Tibial nerve (tissue), 4 donors: ENCODE measurements at regions not wholly inside any gene's neighbourhood (a gene's known extent, or its start where the extent isn't known, plus 50 kb on each side); places are given as distances from the start of the nearest gene placed in this dataset.
A peak's percentile ranks its signal among the peaks of the same experiment; 100 is the strongest.

Experiments used
- DNase-seq, 2 donors: peaks; one replicate each; pipeline ENCODE4 v3.0.0-alpha.2; 2019; ENCODE audit warnings: low spot score in 2 of 2
- H3K27ac ChIP-seq, 4 donors: fragments of 200-600 bp; sonication (generic) in 3 of 4; one replicate each; pipeline ENCODE4 v1.5.1; 2017 to 2019; ENCODE audit warnings: mild to moderate bottlenecking in 1 of 4
- H3K27me3 ChIP-seq, 2 donors: fragments of 200-600 bp; sonication (generic) in 1 of 2; one replicate each; pipeline versions ENCODE4 v1.5.1 to v1.6.0; 2017 to 2019
- H3K36me3 ChIP-seq, 3 donors: fragments of 200-600 bp; sonication (generic); one replicate each; pipeline ENCODE4 v1.5.1; 2018 to 2019
- H3K4me1 ChIP-seq, 4 donors: fragments of 200-600 bp; sonication (generic) in 3 of 4; one replicate each; pipeline ENCODE4 v1.5.1; 2017 to 2019
- H3K4me3 ChIP-seq, 4 donors: fragments of 200-600 bp; sonication (generic) in 3 of 4; one replicate each; pipeline ENCODE4 v1.5.1; 2017 to 2019; ENCODE audit warnings: mild to moderate bottlenecking in 1 of 4, moderate library complexity in 1 of 4
- H3K9me3 ChIP-seq, 4 donors: fragments of 200-600 bp; sonication (generic) in 3 of 4; one replicate each; pipeline ENCODE4 v1.5.1; 2017 to 2019
- EP300 ChIP-seq, 2 donors: sonication (generic); formaldehyde crosslinking; IDR thresholded peaks; one replicate each; pipeline ENCODE4 v1.6.1; 2017; ENCODE audit warnings: antibody characterized with exemption in 2 of 2, mild to moderate bottlenecking in 1 of 2
- POLR2A ChIP-seq, 2 donors: fragments of 450-650 bp; IDR thresholded peaks; one replicate each; pipeline ENCODE4 v1.6.1; 2017; ENCODE audit warnings: antibody characterized with exemption in 2 of 2, mild to moderate bottlenecking in 2 of 2, moderate library complexity in 2 of 2
- WGBS, 2 donors: methylation state at CpG; one replicate each; pipeline ENCODE4 v1.1.5; 2018; 5-methylcytosine and 5-hydroxymethylcytosine counted together
- TF ChIP-seq, protein P1 (sequence below), 5 experiments: fragments of 200-600 bp in 3 of 5; fragments of 450-650 bp in 2 of 5; sonication (generic) in 3 of 5; IDR thresholded peaks; one replicate each; pipeline ENCODE4 v1.5.1; 2016 to 2019; ENCODE audit warnings: antibody characterized with exemption in 5 of 5, mild to moderate bottlenecking in 3 of 5, moderate library complexity in 2 of 5

DNA sequence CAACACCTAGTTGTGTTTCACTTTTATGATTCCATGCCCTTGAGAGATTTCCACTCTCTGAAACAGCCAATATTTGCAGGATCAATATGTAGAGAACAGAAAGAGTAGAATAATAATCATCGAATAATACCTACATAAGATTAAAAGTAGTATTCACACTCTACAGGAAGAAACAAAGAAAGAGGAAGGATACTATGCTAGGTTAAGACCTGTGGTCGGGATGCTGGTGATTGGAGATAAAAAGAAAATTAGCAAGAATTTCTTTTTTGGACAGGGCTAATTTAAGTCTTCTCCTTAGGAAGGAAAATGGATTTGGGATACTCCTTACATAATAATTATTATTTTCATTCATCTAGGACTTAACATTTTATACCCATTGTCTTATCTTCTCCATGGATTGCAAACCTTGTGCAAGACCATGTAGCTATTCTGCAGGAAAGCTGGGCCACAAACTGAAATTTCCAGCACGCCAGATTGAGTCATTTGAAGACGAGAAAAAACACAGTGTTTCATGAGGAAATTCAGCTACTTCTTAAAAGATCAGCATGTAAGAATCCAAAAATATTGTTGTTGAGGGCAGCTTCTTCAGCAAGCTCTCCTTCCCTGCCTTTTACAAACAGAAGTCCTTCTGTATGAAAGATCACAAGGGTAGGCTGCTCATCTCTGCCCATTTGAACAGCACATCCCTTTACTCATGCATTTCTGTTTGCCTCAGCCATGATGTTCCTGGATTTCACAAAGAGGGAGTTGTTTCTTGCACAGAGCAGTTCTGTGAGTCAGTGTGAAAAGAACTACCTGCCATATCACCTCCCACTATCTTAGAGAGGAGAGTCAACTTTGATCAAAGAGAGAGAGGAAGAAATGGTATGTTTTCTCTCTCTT is 90.7 kb downstream of the FAM76B start:
- H3K4me3 ChIP-seq = no peak overlapping the region
- H3K36me3 ChIP-seq = no peaks in the 10 kb centered on the region
- no peaks in the 10 kb centered on the region for H3K27me3 ChIP-seq
- peaks cover 0 to 55% (median 34%) of the 10 kb centered on the region in 4 donors for H3K4me1 ChIP-seq
- peak overlapping the region in 3 of 4 donors; percentile 50 to 86 (median 68) for H3K27ac ChIP-seq
- WGBS, 2 donors = 52 to 54% methylated on average over 4 of the region's 4 CpGs
- TF ChIP-seq EP300 (IDR thresholded peaks at IDR 0.05) = peak in 1 of 2 donors; percentile 7
- no peak for TF ChIP-seq POLR2A (IDR thresholded peaks at IDR 0.05)
- TF ChIP-seq, protein P1, sequence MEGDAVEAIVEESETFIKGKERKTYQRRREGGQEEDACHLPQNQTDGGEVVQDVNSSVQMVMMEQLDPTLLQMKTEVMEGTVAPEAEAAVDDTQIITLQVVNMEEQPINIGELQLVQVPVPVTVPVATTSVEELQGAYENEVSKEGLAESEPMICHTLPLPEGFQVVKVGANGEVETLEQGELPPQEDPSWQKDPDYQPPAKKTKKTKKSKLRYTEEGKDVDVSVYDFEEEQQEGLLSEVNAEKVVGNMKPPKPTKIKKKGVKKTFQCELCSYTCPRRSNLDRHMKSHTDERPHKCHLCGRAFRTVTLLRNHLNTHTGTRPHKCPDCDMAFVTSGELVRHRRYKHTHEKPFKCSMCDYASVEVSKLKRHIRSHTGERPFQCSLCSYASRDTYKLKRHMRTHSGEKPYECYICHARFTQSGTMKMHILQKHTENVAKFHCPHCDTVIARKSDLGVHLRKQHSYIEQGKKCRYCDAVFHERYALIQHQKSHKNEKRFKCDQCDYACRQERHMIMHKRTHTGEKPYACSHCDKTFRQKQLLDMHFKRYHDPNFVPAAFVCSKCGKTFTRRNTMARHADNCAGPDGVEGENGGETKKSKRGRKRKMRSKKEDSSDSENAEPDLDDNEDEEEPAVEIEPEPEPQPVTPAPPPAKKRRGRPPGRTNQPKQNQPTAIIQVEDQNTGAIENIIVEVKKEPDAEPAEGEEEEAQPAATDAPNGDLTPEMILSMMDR (IDR thresholded peaks at IDR 0.05) = no peak
- DNase-seq = no peak
- peaks cover 0 to 4% (median 0%) of the 10 kb centered on the region in 4 donors for H3K9me3 ChIP-seq

DNA sequence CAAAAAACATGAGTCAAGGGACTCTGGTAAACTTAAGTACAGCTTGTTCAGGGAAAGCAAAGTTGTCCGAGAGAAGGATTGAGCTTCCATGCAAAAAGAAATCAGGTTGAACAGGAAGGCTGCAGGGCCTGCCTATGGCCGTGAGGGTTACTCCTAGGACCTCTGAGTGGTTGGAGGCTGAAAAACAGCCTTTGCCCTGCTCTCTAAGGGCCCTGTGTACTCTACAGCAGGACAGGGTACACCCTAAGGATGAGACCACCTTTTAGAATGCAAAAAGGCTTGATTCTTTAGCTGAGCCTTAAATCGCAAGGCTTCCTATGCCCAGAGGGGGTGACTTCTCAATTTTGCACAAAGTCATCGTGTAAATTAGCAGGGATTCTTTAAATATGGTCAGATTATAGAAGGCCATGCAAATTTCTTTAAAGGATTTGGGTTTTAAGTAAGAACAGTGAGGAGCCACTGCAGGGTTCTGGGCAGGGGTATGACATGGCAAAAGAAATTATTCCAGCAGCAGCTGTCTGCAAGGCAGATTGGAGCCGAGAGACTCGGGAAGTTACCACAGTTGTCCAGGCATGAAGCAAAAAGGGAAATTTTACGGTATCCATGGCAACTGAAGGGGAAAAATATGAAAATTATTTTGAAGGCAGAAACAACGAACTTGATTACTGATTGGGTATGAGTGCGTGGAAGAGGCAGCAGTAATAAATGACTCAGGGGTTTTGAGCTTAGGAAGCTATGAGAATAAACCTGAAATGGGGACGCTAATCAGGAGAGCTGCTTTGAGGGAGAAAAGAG is 91.8 kb downstream of the FAM76B start:
- Histone ChIP-seq H3K36me3 (no peaks in the 10 kb centered on the region), H3K27ac (peak overlapping the region in 3 of 4 donors; percentile 43 to 86 (median 68)), H3K9me3 (peaks cover 0 to 4% (median 0%) of the 10 kb centered on the region in 4 donors), H3K4me1 (peaks cover 0 to 45% (median 26%) of the 10 kb centered on the region in 4 donors), H3K4me3 (no peak overlapping the region), H3K27me3 (no peaks in the 10 kb centered on the region)
- TF ChIP-seq POLR2A (IDR thresholded peaks at IDR 0.05) (no peak), EP300 (IDR thresholded peaks at IDR 0.05) (no peak)
- no peak for DNase-seq
- 46 to 47% methylated on average over 10 of the region's 10 CpGs for WGBS, 2 donors

DNA sequence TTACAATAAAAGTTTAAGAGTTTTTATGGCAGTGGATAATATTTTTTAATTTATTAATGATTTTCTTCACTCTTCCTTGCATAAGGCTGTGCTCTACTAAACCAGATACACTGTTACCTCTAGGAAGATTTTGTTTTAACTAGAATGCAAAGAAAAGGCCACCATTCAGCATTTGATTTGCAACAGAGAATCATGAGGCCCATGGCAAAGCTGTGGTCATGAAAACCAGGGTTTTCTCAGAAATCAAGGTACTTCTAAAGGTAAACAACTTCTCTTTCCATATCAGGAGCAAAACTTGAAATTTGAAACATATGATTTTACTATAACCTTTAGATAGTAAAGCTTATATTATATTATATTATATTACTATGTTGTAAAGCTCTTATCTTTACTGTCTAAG is 94.4 kb downstream of the FAM76B start:
- DNase-seq = no peak

DNA sequence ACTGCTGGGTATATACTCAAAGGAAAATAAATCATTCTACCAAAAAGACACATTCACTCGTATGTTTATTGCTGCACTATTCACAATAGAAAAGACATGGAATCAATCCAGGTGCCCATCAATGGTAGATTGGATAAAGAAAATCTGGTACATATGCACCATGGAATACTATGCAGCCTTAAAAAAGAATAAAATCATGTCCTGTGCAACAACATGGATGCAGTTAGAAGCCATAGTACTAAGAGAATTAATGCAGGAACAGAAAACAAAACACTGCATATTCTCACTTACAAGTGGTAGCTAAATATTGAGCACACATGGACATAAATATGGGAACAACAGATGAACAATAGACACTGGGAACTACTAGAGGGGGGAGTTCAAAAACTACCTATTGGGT is 96.3 kb downstream of the FAM76B start:
- TF ChIP-seq, protein P1 (IDR thresholded peaks at IDR 0.05) = no peak
- TF ChIP-seq EP300 (IDR thresholded peaks at IDR 0.05) = no peak
- no peak for TF ChIP-seq POLR2A (IDR thresholded peaks at IDR 0.05)
- Histone ChIP-seq H3K36me3 (no peaks in the 10 kb centered on the region), H3K27ac (no peak overlapping the region), H3K27me3 (no peaks in the 10 kb centered on the region), H3K9me3 (peaks cover 0 to 4% (median 0%) of the 10 kb centered on the region in 4 donors), H3K4me3 (no peak overlapping the region), H3K4me1 (peaks cover 0 to 14% (median 6%) of the 10 kb centered on the region in 4 donors)
- 0% methylated on average over 1 of the region's 1 CpG for WGBS, 2 donors
- no peak for DNase-seq

More for the DNA sequence above, 94.4 kb downstream of the FAM76B start:
- TF ChIP-seq POLR2A (IDR thresholded peaks at IDR 0.05) (no peak), EP300 (IDR thresholded peaks at IDR 0.05) (no peak)
- TF ChIP-seq, protein P1 (IDR thresholded peaks at IDR 0.05) = no peak
- Histone ChIP-seq H3K27ac (no peak overlapping the region), H3K9me3 (peaks cover 0 to 4% (median 0%) of the 10 kb centered on the region in 4 donors), H3K36me3 (no peaks in the 10 kb centered on the region), H3K27me3 (no peaks in the 10 kb centered on the region), H3K4me1 (peaks cover 0 to 32% (median 19%) of the 10 kb centered on the region in 4 donors), H3K4me3 (no peak overlapping the region)

DNA sequence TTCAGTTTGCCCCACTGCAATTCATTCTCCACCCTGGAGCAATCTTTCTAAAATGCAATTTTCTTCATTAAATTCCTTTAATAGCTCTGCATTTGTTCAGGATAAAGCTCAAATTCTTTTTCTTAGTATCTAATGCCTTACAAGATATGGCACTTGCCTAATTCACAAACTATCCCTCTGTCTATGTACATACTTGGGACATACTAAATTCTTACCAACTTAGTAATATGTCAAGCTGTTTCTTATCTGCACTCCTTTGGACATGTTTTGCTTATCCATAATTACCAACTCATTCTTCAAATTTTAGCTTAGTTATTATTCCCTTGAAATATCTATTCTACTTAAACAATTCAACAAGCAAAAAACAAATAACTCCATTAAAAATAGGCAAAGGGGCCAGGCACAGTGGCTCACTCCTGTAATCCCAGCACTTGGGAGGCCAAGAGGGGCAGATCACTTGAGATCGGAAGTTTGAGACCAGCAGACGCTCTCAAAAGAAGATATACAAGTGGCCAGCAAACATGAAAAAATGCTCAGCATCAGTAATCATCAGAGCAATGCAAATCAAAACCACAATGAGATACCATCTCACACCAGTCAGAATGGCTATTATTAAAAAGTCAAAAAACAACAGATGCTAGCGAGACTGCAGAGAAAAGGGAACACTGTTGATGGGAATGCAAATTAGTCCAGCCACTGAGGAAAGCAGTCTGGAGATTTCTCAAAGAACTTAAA is 96.9 kb downstream of the FAM76B start:
- 65 to 69% methylated on average over 3 of the region's 3 CpGs for WGBS, 2 donors
- DNase-seq = no peak

More for the DNA sequence above, 96.9 kb downstream of the FAM76B start:
- Histone ChIP-seq H3K4me1 (peaks cover 0 to 7% (median 3%) of the 10 kb centered on the region in 4 donors), H3K9me3 (peaks cover 0 to 4% (median 0%) of the 10 kb centered on the region in 4 donors), H3K36me3 (no peaks in the 10 kb centered on the region), H3K27me3 (no peaks in the 10 kb centered on the region), H3K27ac (peak overlapping the region in 1 of 4 donors; percentile 27), H3K4me3 (no peak overlapping the region)
- TF ChIP-seq EP300 (IDR thresholded peaks at IDR 0.05) = no peak
- TF ChIP-seq, protein P1 (IDR thresholded peaks at IDR 0.05) = no peak
- TF ChIP-seq POLR2A (IDR thresholded peaks at IDR 0.05) = no peak
